Thymus (tissue), 11 donors: ENCODE measurements at regions not wholly inside any gene's neighbourhood (a gene's known extent, or its start where the extent isn't known, plus 50 kb on each side); places are given as distances from the start of the nearest gene placed in this dataset.

Source experiments
- DNase-seq, 9 donors: peaks; one replicate each; pipeline ENCODE4 v3.0.0-alpha.2; 2013; ENCODE audit warnings: low spot score in 9 of 9, low read depth in 6 of 9, missing footprints in 1 of 9
- H3K27ac ChIP-seq, 2 donors: one replicate each; pipeline ENCODE4 v1.5.1; 2013; ENCODE audit warnings: control low read depth in 1 of 2, low read depth in 1 of 2, low read length in 1 of 2, mild to moderate bottlenecking in 1 of 2, moderate library complexity in 1 of 2
- H3K27me3 ChIP-seq, 2 donors: one replicate each; pipeline ENCODE4 v1.5.1; 2013; ENCODE audit warnings: low read length in 1 of 2; ENCODE audit not compliant: control insufficient read depth in 2 of 2, insufficient read depth in 1 of 2
- H3K36me3 ChIP-seq, 2 donors: one replicate each; pipeline ENCODE4 v1.5.1; 2013; ENCODE audit warnings: low read length in 1 of 2, mild to moderate bottlenecking in 1 of 2, moderate library complexity in 1 of 2; ENCODE audit not compliant: control insufficient read depth in 2 of 2, insufficient read depth in 2 of 2
- H3K4me1 ChIP-seq, 2 donors: one replicate each; pipeline ENCODE4 v1.5.1; 2013; ENCODE audit warnings: low read length in 2 of 2; ENCODE audit not compliant: control insufficient read depth in 2 of 2, insufficient read depth in 2 of 2
- H3K4me3 ChIP-seq, 2 donors: one replicate each; pipeline ENCODE4 v1.5.1; 2013; ENCODE audit warnings: low read length in 2 of 2, control low read depth in 1 of 2, mild to moderate bottlenecking in 1 of 2
- H3K9me3 ChIP-seq, 2 donors: one replicate each; pipeline ENCODE4 v1.5.1; 2013; ENCODE audit warnings: low read length in 1 of 2, mild to moderate bottlenecking in 1 of 2; ENCODE audit not compliant: control insufficient read depth in 2 of 2, insufficient read depth in 1 of 2
- whole genome bisulfite sequencing: extraction: QIAGEN DNeasy Blood & Tissue Kit; methylation state at CpG from one replicate; pipeline ENCODE4 v1.1.7; 2013; 5-methylcytosine and 5-hydroxymethylcytosine counted together
- donor health status: healthy.

DNA sequence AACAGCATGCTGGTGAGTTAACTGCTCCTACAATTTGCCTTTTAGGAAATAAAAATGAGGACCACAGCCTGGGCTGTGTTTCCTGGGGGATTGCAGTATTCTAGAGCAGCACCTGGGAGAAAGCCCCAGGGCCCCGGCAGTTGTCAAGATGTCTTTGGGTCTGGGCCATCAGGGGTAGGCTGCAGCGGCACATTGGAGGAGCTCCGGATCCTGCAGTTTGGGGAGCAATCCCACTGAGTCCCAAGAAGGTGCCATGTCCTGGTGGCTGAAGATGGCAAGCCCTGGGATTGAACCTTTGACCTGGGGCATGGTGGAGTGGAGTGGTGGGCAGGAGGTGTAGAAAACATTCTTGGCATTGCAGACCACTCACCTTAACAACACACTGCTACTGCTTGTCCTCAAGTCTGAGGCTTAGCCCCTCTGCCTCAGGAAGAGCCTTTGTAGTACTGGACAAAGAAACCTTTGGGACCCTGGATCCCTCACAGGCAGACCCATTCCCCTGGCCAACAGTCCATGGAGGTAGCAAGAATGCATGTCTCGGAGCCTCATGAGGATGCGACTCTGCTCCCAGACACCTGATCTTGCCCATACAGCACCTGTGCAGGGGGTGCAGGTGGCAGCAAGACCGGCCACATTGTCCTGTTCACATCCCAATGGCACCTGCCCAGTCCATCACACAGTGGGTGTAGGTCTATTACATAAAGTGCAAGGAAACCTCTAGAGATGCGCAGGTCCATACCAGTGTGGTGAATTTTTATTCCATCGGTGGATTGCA is 159.1 kb upstream of the IRX2 start:
- H3K4me1 ChIP-seq = no peaks in the 10 kb centered on the region
- H3K4me3 ChIP-seq = no peak overlapping the region
- peaks cover 0 to 2% of the 10 kb centered on the region in 2 donors for H3K27me3 ChIP-seq
- no peak for DNase-seq
- H3K9me3 ChIP-seq = no peaks in the 10 kb centered on the region
- whole genome bisulfite sequencing = 97% methylated on average over 8 of the region's 8 CpGs
- no peaks in the 10 kb centered on the region for H3K36me3 ChIP-seq
- no peak overlapping the region for H3K27ac ChIP-seq

DNA sequence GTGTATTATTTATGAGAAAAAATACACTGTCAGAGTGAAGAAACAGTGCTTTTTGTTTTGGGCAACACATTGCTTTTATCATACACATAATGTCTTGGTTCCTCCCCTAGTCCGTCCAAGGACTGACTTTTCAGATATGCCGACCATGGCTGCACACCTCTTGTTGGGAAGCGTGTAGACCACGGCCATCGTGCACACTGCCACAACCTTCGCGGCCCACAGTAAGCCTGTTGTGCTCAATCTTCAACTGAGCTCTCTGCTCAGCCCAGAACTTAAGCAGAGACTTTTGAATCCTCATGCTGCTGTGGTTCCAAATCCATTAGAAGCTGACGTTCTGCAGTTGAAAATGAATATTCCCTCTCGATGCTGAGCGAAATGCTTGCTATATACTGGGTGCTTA is 157.6 kb upstream of the IRX2 start:
- DNase-seq = no peak
- Histone ChIP-seq H3K27me3 (no peaks in the 10 kb centered on the region), H3K27ac (no peak overlapping the region), H3K4me1 (no peaks in the 10 kb centered on the region), H3K36me3 (no peaks in the 10 kb centered on the region), H3K9me3 (no peaks in the 10 kb centered on the region), H3K4me3 (no peak overlapping the region)
- 95% methylated on average over 10 of the region's 10 CpGs for WGBS

GRCh38 chr5:2908086-2908485 is 156.6 kb upstream of the IRX2 start:
- no peaks in the 10 kb centered on the region for H3K36me3 ChIP-seq
- H3K27ac ChIP-seq = no peak overlapping the region
- no peaks in the 10 kb centered on the region for H3K4me1 ChIP-seq
- WGBS = 89% methylated on average over 4 of the region's 4 CpGs
- no peaks in the 10 kb centered on the region for H3K27me3 ChIP-seq
- H3K4me3 ChIP-seq = no peak overlapping the region
- no peak for DNase-seq
- no peaks in the 10 kb centered on the region for H3K9me3 ChIP-seq

DNA sequence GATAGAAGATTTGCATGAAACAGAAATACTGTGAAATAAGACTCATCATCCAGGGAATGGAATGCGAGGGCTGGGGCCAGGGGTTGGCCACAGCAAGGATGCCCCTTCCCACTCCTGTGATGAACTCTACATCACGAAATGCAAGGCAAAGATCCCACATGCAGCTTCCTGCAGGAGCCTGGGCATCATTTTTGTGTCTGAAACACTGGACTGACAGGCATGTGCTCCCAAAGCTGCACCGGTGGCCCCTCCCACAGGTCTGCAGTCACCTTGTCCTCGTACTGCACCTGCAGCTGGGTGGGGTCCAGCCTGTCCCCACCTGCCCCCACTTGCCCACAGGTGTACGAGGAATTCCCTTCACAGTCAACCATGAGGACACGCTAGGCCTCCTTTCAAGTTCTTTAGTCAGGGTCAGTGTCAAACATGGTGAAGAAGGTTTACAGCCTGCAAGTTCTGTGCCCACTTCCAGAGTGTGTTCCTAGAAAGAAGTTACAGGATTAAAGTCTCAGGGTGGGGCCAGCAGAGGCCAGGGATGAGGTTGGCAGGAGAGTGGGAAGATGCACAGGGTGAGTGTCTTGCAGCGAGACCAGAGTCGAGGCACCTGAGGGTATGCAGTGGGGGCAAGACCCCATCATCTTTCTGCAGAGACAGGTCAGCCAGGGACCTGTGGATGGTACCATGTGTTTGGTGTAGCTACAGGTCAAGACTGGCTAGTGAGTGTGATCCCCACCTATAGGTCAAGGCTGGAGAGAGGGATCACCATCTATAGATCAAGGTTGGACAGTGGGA is 155.0 kb upstream of the IRX2 start:
- Histone ChIP-seq H3K4me1 (no peaks in the 10 kb centered on the region), H3K9me3 (no peaks in the 10 kb centered on the region), H3K4me3 (no peak overlapping the region), H3K27me3 (no peaks in the 10 kb centered on the region), H3K36me3 (no peaks in the 10 kb centered on the region), H3K27ac (no peak overlapping the region)
- WGBS = 84% methylated on average over 8 of the region's 8 CpGs
- DNase-seq = no peak

GRCh38 chr5:2905741-2906140 is 154.3 kb upstream of the IRX2 start:
- no peak for DNase-seq
- H3K36me3 ChIP-seq = no peaks in the 10 kb centered on the region
- no peaks in the 10 kb centered on the region for H3K9me3 ChIP-seq
- H3K27ac ChIP-seq = no peak overlapping the region
- H3K4me3 ChIP-seq = no peak overlapping the region
- H3K27me3 ChIP-seq = no peaks in the 10 kb centered on the region
- H3K4me1 ChIP-seq = no peaks in the 10 kb centered on the region
- 78% methylated on average over 9 of the region's 9 CpGs for WGBS

- no peak overlapping the region for H3K4me3 ChIP-seq
- no peaks in the 10 kb centered on the region for H3K36me3 ChIP-seq
- no peak for DNase-seq
- no peak overlapping the region for H3K27ac ChIP-seq
- WGBS = 93% methylated on average over 9 of the region's 9 CpGs
- no peaks in the 10 kb centered on the region for H3K9me3 ChIP-seq
- no peaks in the 10 kb centered on the region for H3K4me1 ChIP-seq
- no peaks in the 10 kb centered on the region for H3K27me3 ChIP-seq
Observed at GRCh38 chr5:2904956-2905355, 153.5 kb upstream of the IRX2 start.

GRCh38 chr5:2904399-2904798 is 152.9 kb upstream of the IRX2 start:
- Histone ChIP-seq H3K27ac (no peak overlapping the region), H3K4me1 (no peaks in the 10 kb centered on the region), H3K4me3 (no peak overlapping the region), H3K9me3 (no peaks in the 10 kb centered on the region), H3K27me3 (no peaks in the 10 kb centered on the region), H3K36me3 (no peaks in the 10 kb centered on the region)
- DNase-seq = no peak
- 84% methylated on average over 13 of the region's 13 CpGs for WGBS

DNA sequence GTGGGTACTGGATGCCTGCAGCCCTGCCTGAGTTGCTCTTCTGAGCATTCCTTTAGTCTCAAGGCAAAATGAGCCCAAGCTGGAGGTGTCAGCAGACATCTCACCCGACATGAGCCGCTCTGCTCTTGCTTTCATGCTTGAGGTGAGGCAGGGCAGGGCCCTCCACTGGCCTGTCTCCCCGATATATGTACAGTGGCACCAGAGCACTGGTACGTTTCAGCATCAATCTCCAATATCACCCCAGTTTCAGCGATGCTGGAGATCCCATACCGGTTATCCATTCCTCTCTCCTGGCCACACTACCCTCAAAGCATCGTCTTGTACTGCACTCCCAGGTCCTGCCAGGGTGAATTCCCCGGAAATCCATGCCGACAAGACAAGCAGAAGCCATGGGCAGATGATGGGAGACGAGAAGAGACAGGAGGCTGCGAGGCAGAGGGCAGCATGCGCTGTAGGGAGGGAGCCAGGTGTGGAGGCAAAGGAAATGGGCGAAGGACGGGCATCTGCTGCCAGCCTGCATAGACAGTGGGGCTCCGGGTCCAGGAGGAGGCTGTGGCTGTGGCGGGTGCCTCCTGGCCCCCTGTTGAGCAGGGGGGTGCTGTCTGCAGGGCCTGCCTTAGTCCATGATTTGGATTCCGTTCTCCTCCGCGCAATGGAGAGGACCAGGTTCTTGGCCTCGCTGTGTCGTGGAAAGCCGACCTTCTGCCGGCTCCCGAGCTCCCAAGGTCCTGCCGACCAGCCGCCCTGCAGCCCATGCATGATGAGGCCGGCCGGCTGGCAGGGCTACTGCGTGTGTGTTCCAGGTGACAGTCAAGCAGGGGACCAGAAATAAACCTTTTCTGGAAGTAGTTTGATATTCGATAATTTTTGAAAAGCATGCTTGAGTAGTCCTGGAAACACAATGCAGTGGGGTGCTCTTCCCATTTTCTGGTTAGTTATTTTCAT is 152.2 kb upstream of the IRX2 start:
- WGBS = 93% methylated on average over 30 of the region's 30 CpGs
- Histone ChIP-seq H3K4me1 (no peaks in the 10 kb centered on the region), H3K27ac (no peak overlapping the region), H3K9me3 (no peaks in the 10 kb centered on the region), H3K27me3 (no peaks in the 10 kb centered on the region), H3K4me3 (no peak overlapping the region), H3K36me3 (no peaks in the 10 kb centered on the region)
- DNase-seq = no peak
